Right hindlimb (tissue), 1 donor: ENCODE measurements at regions not wholly inside any gene's neighbourhood (a gene's known extent, or its start where the extent isn't known, plus 50 kb on each side); places are given as distances from the start of the nearest gene placed in this dataset.
"Not testable (repeated sequence)": the region's sequence is repeated elsewhere in the genome, so short reads cannot be mapped to it uniquely, and the experiment has no call there.

ENCODE experiments used
- DNase-seq: peaks from one replicate; pipeline ENCODE4 v3.0.0-alpha.2; 2018

DNA sequence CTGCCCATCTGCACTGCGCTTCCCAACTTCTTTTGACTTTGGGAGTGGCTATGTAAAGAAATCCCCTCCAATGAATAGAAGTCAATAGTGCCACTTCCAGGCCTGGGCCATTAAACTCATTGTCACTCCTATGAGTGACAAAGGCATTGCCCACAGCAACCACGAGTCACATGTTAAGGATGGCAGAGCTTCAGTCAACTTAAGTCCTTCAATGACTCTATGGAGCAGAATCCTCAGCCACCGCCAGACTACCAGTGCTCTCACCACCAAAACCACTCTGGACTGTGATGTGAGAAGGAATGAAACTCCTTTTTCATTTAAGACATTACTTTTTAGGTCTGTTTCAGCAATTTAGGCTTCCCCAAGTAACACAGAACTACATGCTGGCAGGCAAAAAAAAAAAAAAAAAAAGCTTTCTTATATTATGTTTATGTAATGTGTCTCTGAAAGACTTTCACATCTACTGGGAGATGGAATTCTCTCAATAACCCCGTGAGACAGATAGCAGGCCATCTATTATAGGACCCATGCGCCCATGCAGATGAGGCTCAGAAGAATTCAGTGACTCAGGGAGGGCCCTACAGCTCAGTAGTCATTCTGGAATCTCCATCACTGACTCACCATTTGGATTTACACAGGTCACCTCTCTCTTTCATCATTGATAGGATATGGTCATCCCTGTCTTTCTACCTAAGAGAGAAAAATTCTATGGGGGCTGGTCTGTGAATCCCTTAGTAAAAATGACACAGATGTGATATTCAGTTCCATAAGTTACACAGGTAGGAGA is 180.5 kb downstream of the CEMIP2 start:
- no peak for DNase-seq

DNA sequence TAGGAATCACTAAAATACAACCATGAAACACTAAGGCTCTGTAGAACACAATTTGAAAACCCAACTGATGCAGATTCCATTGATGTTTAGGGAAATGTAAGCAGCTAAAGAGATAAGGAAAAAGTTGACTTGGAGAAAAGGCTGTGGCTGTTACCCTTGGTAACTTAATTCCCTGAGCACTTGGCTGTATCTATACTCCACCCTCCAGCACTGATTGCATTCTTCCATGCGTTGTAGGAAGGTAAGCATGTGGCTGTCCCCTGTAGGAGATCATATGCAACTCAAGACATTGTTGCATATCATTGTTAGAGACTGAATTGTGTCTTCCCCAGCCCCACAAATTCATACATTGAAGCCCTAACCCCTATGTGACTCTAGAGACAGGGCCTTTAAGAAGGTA is 184.5 kb downstream of the CEMIP2 start:
- no peak for DNase-seq

DNA sequence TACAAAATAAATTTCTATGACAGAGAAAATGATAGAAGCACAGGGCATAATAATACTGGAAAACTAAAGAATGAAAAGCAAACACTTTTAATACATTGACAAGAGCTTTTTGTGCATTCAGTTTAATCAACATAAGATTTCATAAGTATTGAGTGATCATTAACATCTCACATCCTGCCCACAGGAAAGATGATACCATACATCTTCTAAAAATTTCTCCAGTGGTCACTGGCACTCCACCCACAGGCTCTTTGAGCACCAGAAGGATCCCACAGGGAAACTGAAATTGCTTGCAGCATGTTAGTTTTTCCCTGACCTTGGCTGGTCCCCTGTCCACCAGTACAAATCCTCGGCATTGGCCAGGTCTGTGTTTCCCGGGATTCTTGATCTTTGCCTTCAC is 186.0 kb downstream of the CEMIP2 start:
- DNase-seq, result no peak

DNA sequence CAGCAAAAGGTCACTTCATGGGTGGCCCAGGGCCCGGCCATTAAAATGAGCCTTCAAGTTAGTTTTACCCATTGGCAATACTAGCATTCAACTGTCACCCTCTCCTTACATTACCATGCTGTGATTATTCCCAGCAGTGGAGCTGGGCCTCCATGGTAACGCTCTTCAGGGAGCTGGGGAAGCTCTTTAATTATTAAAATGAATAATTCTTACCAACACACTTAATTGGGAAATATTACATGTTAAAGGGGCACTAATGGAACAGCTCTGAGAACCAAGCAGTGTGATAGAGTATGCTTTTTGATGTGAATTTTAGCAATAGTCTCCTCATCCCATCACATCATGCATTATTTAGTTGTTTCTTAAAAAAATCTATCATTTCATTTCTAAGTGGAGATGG is 187.2 kb downstream of the CEMIP2 start:
- DNase-seq, result no peak

DNA sequence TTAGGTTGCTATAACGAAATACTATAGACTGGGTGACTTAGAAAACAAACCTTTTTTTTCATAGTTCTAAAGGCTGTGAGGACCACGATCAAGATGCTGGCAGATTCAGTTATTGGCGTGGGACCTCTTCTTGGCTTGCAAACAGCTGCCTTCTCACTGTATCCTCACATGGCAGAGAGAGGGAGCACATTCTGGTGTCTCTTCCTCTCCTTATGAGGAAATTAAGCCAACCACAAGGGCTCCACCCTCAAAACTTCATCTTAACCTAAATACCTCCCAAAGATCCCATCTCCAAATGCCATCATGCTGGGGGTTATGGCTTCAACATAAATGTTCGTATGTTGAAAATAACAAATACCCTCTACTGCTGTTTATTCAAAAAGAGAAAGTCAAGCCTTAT is 197.1 kb downstream of the CEMIP2 start:
- DNase-seq, result no peak

DNA sequence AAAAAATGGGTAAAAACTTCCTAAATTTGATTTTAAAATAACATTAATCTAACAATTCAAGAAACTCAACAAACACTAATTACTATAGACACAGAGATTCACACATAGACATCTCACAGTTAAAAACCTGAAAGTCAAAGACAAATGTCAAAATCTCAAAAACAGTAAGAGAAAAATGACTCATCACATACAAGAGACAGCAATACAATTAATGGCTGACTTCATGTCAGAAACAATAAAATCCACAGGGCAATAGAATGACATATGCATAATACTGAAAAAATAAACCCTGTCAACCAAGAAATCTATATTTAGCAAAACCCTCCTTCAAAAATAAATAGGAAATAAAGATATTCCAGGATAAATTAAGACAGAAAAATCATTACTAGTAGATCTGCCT is 200.4 kb downstream of the CEMIP2 start:
- no peak for DNase-seq

DNA sequence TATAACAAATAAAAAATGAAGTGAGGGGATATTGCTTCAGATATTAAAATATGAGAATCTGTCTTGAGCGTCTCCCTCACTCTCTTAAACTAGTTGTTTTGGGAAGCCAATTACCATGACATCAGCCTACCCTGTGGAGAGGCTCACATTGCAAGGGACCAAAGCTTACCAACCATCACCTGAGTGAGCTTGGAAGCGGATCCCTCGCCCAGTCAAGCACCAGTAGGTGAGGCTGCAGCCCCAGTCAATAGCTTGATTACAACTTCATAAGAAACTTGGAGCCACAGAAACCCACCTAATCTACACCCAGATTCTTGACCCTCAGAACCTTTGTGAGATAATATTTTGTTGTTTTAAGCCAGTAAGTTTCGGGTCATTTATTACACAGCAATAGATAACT is 206.2 kb downstream of the CEMIP2 start:
- no peak for DNase-seq

DNA sequence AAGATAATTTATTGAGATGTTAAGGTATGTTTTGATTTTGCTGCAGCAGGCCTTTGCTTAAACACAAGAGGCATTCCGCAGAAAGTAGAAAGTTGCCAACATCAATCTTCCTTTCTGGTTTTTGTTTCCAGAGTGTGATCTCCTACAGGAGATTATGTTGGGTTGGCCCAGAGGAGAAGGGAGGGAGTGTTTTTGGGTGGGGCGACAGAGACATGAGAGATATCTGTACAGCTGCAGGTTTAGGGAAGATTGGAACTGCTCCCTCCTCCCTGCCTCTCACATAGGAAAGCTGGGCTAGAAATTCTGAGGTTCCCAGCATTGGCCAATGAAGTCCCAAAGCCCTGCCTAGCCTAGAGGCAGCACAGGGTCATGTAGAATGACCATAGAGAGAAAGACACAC is 211.0 kb downstream of the CEMIP2 start:
- no peak for DNase-seq

DNA sequence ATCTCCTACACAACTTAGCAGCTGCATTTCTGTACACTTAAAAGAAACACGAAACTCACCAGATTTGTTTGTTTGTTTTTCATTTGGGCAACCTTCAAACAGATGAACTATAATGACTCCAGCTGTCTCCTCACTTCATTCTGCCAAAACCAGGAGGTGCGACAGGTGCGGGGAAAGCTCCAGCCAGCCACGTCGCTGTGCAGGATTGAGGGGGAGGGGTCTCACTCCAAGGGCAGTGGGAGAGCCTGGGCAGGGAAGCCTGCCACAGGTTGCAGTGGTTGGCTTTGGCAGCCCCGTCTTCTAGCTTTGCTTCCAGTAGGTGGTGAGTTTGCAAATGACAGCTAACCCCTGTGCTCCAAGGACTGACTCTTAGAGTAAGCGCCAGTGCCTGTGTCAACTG is 215.8 kb downstream of the CEMIP2 start:
- peak; percentile 30 for DNase-seq

DNA sequence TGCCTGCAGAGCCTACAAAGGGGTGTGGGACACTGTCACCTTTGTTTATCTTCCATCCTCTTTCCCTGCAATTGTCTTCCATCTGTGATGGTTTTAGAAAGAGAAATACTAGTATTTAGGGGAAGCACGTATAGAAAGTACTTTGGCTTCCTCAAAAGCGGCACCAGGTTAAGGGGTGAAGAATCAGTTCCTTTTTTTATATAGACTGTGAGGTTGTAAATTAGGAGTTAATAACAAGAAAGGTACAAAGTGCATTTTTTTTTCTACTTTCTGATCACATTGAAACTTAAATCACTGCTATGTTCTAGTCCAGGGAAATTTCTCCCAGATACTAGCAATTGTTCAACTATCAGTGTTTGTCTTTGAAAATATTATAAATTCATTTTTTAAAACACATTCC is 219.3 kb downstream of the CEMIP2 start:
- no peak for DNase-seq

DNA sequence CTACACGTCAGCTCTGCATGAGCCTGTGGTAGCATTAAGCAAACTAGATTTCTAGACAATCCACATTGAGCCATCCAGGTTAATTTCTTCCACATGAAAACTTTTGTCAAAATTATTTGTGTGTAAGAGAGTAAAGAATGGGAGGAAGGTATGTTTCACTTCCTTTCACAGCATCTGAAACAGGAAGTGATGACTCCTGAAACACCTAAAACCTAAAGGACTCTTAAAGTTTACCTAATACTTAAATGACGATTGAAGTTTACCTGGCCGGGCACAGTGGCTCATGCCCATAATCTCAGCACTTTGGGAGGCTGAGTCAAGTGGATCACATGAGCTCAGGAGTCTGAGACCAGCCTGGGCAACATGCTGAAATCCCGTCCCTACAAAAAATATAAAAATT is 223.8 kb downstream of the CEMIP2 start:
- DNase-seq, result no peak

DNA sequence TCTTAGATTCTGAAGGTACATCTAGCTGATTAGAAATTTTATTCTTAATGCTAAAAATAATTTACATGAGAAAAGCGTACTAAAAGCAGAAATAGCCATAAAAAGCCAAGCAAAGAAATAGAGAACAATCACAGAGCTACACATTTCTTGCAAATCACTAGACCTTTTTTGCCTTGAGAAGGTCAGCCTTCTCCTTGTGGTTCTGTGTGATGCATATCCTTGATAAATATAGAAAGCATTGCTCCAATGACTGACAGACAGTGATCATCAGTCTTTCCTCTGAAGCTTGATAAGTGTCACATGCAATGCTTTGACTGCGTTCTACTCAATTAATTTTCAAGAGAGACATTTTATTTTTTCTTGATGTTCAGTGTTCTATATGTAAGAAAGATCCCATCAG is 226.9 kb downstream of the CEMIP2 start:
- DNase-seq, result no peak

DNA sequence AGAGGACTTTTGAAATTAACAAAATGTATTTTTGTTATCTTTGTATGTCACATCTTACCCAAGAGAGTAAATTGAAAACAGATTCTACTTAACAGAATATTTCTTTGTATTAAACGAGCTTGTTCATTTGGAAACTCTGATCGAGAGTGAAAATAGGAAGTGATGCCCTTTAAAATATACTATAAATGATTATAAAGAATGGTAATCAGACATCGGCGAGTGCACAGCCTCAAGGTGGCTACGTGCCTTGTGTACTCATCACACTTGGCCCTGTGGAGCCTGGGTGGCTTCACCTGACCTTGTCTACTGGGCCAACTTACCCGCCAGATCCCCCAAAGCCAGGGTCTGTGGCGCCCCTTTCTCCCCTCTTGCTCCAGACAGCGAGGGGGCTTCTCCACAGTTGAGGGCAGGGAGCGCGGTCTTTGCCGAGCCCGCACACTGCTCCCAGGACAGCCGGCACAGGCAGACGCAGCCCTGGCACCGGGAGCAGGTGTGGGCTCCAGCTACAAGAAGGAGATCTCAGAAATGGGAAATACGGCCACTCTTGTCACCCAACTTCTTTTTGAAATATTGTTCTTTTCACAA is 243.2 kb downstream of the CEMIP2 start:
- DNase-seq, result peak; percentile 20

DNA sequence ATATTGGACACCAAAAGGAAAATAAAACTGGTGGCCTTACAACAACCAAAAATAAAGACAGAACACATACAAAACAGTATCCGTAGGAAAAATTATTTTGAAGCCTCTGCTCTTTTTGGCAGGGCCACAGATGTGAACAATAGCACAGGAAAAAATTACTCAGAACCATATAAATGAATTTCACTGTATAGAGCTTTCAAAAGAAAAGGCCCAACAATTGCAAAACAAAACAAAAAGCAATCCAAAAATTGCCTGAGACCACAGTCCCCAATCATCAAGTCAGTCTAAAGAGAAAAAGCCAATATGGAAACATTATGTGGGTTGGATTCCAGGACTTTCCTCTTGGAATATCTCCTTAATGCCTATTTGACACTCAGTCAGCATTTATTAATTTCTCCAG is 243.8 kb downstream of the CEMIP2 start:
- peak; percentile 30 for DNase-seq

DNA sequence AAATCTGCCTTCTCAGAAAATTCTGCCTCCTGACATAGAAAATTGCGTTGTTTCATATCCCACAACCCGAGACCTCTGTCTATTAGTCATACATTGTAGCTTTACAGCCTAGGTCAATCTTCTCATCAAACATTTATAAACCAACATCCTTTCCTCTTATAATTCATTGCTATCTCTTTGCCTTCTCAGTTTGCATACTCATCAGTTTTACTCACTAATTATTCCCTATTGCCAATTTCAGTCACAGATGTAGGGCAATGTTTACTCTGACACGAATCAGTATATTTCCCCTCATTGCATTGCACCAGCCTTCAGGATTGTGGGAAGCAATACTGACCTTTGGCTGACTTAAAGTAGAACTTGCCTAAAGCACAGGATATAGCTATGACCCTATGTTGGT is 247.2 kb downstream of the CEMIP2 start:
- DNase-seq, result no peak

DNA sequence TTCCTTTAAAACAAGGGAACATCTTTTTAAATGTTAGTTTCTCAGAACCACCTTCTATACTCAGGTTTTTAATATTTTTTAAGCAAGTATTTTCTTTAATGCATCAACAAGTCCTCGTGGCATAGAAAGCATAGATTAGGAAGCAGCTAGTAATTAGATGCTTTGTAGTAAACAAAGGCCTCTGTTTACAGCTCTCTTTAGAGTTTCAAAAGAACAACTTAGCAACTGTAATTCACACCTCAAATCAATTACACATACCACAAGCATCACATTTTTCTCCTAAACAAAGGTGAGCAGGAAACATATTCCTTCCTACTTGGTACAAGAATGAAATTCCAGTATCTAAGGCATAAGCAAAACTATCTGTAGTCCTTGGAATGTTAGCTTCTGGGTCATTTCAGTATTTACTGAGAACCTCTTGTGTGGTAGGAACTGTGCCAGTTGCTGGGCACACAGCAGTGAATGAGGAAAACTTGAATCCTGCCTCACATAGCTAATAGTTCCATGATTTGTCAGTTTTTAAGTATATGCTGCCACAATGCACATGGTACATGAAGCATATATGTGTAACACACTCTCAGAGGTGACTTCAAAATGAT is 249.1 kb downstream of the CEMIP2 start:
- no peak for DNase-seq

DNA sequence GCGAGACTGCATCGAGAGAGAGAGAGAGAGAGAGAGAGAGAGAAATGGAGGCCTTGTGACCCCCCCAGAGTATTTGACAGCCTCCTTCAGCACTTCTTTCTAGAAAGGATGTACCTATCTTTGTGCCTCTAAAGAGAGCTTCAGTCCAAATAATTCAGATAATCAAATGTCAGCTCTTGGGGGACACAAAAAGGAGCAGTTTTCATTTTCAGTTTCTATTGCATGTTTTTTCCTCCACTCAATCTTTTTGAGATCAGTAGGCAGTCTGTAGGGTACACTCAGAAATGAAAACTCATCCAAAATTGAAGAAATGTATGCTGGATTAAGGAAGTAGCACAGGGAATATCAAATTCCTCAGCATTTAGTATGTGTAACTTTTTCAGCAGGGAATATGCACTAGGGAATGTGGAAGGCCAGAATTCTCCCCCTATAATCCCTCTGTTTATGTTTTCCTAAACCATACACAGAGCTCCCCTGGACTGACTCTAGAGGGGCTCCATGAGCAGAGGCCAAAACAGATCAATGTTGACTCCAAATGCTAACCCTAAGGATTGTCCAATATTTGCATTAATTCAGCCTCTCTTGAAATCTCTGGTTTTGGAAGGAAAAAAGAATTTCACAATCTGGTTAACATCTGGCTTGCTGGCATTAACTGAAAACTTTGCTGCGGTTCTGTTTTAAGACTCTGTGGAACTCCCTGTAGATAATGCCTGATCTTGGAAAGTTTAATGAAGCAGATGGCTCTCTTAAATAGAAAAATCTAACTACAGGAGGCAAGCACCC is 250.1 kb downstream of the CEMIP2 start:
- peak; percentile 77 for DNase-seq

DNA sequence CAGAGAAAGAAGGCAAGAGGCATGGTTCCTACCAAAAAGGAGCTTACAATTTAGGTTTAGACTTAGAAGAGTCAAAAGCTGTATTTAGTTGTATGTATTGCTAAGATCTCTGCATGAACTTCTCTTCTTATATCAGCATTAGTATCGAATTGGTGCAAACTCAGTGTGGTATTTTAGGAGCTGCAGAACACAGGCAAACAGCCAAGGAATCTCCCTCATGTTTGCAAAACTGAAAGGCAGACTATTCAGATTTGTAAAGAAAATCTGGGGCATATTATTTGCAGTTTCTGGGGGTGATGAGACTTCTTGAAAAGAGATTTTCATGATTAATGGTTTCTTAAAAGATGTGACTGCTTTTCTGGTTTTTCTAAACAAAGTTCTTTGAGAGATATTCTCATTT is 252.7 kb downstream of the CEMIP2 start:
- DNase-seq, result no peak

DNA sequence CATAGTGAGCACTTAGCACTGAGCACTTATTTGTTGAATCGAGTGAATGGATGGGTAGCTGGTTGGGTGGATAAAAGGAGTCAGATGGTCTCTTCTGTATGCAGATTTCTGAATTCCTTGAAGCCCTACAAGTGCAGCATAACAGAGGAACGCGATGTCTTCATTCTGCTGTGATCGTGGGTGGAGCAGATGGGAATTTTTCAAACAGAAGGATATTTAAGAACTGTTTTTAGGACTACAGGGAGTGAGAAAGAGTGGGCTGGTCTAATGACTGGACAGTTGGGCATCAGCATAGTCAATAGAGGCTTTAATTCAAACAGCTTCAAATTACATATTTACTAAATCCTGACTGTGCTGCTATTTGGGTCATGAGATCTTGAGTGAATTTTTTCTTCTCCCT is 253.2 kb downstream of the CEMIP2 start:
- DNase-seq, result no peak

DNA sequence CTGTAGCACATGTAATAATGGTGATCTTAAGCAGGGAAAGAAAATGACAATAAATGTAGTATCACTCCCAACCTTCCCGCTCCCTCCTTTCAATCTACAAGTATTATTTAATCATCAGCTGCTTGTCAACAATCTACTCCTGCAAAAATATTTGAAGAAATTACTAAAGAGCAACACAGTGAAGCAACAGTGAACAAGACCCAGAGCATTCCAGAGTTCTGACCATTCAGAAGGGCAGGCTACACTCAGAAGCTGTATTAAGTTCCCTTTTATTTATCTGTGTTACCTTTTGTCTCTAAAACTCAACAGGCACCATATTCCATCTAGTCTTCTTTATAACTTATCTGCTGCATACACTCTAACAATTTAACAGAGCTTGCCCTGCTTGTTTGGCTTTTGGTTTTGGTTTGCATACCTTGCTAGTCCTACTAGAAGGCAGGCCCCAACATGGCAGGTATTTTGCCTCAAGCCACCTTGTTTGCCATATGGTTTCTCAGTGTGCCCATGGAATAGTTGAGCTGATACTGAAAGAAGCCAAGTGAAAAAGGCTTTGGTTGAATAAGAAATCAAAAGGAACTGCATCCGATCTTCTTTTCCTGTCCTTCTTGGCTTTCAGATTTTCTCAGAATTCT is 253.9 kb downstream of the CEMIP2 start:
- DNase-seq, result no peak

DNA sequence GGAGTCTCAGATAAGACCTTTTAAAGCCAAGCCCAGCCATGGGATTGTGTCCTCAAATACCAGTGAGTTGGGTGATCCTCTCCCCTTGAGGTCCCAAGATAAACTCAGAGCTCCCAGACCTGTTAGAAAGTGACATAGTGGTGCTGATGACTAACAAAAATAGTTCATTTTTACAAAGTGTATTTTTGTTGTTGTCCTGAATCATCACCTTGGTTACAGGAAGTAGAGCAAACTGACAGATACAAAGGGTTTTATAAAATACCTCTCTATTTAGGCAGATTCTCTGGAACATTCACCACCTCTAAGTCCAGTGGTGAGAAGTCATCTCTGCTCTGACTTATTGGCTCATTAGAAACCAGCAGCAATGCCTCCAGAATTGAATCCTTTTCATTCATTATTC is 259.3 kb downstream of the CEMIP2 start:
- no peak for DNase-seq

DNA sequence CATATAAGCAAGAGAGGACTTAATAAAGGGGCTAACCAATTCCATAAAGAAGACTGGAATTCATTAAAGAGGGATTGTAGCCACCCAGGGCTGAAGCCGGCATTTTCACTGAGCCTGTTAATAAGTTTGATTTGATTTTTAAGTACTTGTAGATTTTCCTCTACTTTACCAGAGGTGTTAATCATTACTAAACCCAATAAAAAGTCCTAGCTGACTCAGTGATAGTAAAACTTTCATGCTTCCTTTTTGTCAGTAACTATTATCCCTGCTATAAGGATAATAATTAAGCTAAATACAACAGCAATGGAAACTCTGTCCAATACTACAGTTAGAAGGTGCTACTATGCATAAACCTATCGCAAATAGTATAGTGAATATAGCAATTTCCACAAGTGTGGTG is 260.2 kb downstream of the CEMIP2 start:
- not testable (repeated sequence) for DNase-seq

DNA sequence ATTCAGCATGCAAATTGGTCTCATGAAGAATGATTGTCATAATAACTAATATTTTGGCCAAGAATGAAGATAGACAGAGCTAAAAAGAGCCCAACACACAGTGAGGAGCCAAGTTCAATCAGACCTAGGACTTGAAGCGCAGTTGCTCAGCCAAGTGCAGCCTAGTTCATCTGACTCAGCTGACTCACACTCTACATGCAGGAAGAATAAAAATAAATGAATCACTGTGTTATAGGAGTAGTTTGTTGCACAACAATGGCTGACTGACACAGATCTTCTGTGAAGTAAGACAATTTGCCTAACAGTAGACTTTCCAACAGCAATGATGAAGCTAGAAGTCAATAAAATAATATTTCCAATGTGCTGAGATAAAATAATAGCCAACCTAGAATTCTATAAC is 261.5 kb downstream of the CEMIP2 start:
- DNase-seq, result no peak
